ENCODE measurements at regions not wholly inside any gene's neighbourhood (a gene's known extent, or its start where the extent isn't known, plus 50 kb on each side); places are given as distances from the start of the nearest gene placed in this dataset.

DNA sequence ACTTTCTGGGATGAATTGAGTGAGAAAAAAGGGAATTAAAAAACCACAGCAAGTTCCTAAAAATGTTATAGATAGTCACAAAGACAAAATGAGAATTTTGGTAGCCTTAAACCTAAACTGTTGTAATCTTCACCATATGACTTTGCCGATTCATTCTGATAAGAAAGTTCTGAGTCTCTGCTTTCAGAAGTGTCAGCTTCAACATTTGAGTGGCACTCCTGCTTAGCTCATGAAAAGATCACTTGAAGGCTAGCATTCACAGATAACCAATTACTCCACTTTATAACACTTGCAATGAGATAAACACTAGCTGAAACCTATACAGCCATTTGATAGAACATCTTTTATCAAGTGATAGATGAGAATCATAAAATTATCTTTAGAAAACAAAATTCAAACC, 288.1 kb upstream of the POU1F1 start:
- no peak for TF ChIP-seq POLR2AphosphoS5 (IDR thresholded peaks at IDR 0.05; ENCODE audit: low read depth, low read length)
- no peak for TF ChIP-seq TAF1 (IDR thresholded peaks at IDR 0.05; ENCODE audit: borderline replicate concordance, low read depth, low read length)
